HL-60 (cell line): ENCODE measurements at regions not wholly inside any gene's neighbourhood (a gene's known extent, or its start where the extent isn't known, plus 50 kb on each side); places are given as distances from the start of the nearest gene placed in this dataset.

Experiments used
- CTCF ChIP-seq: IDR thresholded peaks from one replicate; pipeline ENCODE4 v1.5.1; 2011; ENCODE audit warnings: low read length, control low read depth, inconsistent platforms; ENCODE audit not compliant: insufficient read depth
- GABPA ChIP-seq: IDR thresholded peaks from 2 replicates; pipeline ENCODE4 v1.6.1; 2012; ENCODE audit warnings: low read depth
- POLR2AphosphoS5 ChIP-seq: IDR thresholded peaks from 2 replicates; pipeline ENCODE4 v1.6.1; 2012; ENCODE audit warnings: low read depth
- SPI1 ChIP-seq: IDR thresholded peaks from 2 replicates; pipeline ENCODE4 v1.6.1; 2012; ENCODE audit warnings: low read depth, mild to moderate bottlenecking, borderline replicate concordance
- TF ChIP-seq, protein P1 (sequence below): IDR thresholded peaks from 2 replicates; pipeline ENCODE4 v1.6.1; 2012; ENCODE audit warnings: low read depth; ENCODE audit not compliant: insufficient replicate concordance

- TF ChIP-seq CTCF, result no peak
- no peak for TF ChIP-seq SPI1
- TF ChIP-seq POLR2AphosphoS5, result no peak
- TF ChIP-seq, protein P1, sequence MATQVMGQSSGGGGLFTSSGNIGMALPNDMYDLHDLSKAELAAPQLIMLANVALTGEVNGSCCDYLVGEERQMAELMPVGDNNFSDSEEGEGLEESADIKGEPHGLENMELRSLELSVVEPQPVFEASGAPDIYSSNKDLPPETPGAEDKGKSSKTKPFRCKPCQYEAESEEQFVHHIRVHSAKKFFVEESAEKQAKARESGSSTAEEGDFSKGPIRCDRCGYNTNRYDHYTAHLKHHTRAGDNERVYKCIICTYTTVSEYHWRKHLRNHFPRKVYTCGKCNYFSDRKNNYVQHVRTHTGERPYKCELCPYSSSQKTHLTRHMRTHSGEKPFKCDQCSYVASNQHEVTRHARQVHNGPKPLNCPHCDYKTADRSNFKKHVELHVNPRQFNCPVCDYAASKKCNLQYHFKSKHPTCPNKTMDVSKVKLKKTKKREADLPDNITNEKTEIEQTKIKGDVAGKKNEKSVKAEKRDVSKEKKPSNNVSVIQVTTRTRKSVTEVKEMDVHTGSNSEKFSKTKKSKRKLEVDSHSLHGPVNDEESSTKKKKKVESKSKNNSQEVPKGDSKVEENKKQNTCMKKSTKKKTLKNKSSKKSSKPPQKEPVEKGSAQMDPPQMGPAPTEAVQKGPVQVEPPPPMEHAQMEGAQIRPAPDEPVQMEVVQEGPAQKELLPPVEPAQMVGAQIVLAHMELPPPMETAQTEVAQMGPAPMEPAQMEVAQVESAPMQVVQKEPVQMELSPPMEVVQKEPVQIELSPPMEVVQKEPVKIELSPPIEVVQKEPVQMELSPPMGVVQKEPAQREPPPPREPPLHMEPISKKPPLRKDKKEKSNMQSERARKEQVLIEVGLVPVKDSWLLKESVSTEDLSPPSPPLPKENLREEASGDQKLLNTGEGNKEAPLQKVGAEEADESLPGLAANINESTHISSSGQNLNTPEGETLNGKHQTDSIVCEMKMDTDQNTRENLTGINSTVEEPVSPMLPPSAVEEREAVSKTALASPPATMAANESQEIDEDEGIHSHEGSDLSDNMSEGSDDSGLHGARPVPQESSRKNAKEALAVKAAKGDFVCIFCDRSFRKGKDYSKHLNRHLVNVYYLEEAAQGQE, result no peak
- no peak for TF ChIP-seq GABPA
Measured at GRCh38 chr9:82581516-82581915, 481.4 kb downstream of the RASEF start.
